H9 (cell line): ENCODE measurements at regions not wholly inside any gene's neighbourhood (a gene's known extent, or its start where the extent isn't known, plus 50 kb on each side); places are given as distances from the start of the nearest gene placed in this dataset.

ENCODE experiments used
- DNase-seq: peaks from one replicate; pipeline ENCODE4 v3.0.0-alpha.2; 2017
- H2AFZ ChIP-seq: one replicate; pipeline ENCODE4 v1.6.1; 2013; ENCODE audit warnings: mild to moderate bottlenecking, low read length, control low read depth, moderate library complexity
- H2AK5ac ChIP-seq: 2 replicates; pipeline ENCODE4 v1.6.1; 2013; ENCODE audit warnings: low read length, control low read depth, mixed read lengths; ENCODE audit not compliant: insufficient read length
- H2BK120ac ChIP-seq: one replicate; pipeline ENCODE4 v1.6.1; 2013; ENCODE audit warnings: low read depth, mild to moderate bottlenecking, low read length, control low read depth, inconsistent platforms; ENCODE audit not compliant: poor library complexity, severe bottlenecking
- H2BK12ac ChIP-seq: 2 replicates; pipeline ENCODE4 v1.6.1; 2013; ENCODE audit warnings: low read length, control low read depth, mixed read lengths, low read depth; ENCODE audit not compliant: insufficient read length
- H2BK15ac ChIP-seq: 2 replicates; pipeline ENCODE4 v1.6.1; 2013; ENCODE audit warnings: low read depth, low read length, control low read depth
- H2BK20ac ChIP-seq: one replicate; pipeline ENCODE4 v1.6.1; 2013; ENCODE audit warnings: low read depth, mild to moderate bottlenecking, low read length, control low read depth, inconsistent platforms; ENCODE audit not compliant: poor library complexity, severe bottlenecking
- H2BK5ac ChIP-seq: 2 replicates; pipeline ENCODE4 v1.6.1; 2013; ENCODE audit warnings: low read length, control low read depth, mixed read lengths; ENCODE audit not compliant: insufficient read length
- H3K14ac ChIP-seq: 2 replicates; pipeline ENCODE4 v1.6.1; 2013; ENCODE audit warnings: low read length, control low read depth; ENCODE audit not compliant: insufficient read depth
- H3K18ac ChIP-seq: 2 replicates; pipeline ENCODE4 v1.6.1; 2013; ENCODE audit warnings: low read depth, mild to moderate bottlenecking, mixed read lengths, low read length, control low read depth; ENCODE audit not compliant: insufficient read length
- H3K23ac ChIP-seq: 2 replicates; pipeline ENCODE4 v1.6.1; 2013; ENCODE audit warnings: low read length, control low read depth, mixed read lengths, low read depth; ENCODE audit not compliant: insufficient read length
- H3K23me2 ChIP-seq: 2 replicates; pipeline ENCODE4 v1.6.1; 2013; ENCODE audit warnings: low read depth, mild to moderate bottlenecking, mixed read lengths, low read length, control low read depth; ENCODE audit not compliant: insufficient read length, poor library complexity, severe bottlenecking
- H3K27ac ChIP-seq: 2 replicates; pipeline ENCODE4 v1.5.1; 2013; ENCODE audit warnings: low read length, control low read depth, mixed read lengths, low read depth; ENCODE audit not compliant: insufficient read length
- H3K27me3 ChIP-seq: 2 replicates; pipeline ENCODE4 v1.6.1; 2013; ENCODE audit warnings: low read length, control low read depth, inconsistent platforms; ENCODE audit not compliant: insufficient read depth
- H3K4ac ChIP-seq: 2 replicates; pipeline ENCODE4 v1.6.1; 2013; ENCODE audit warnings: low read depth, mild to moderate bottlenecking, control low read depth, inconsistent platforms, low read length, moderate library complexity
- H3K4me1 ChIP-seq: 2 replicates; pipeline ENCODE4 v1.6.1; 2013; ENCODE audit warnings: low read length, control low read depth, inconsistent platforms; ENCODE audit not compliant: insufficient read depth
- H3K4me2 ChIP-seq: 2 replicates; pipeline ENCODE4 v1.6.1; 2013; ENCODE audit warnings: low read length, control low read depth, mixed read lengths; ENCODE audit not compliant: insufficient read length, insufficient read depth
- H3K56ac ChIP-seq: 2 replicates; pipeline ENCODE4 v1.6.1; 2013; ENCODE audit warnings: low read depth, mild to moderate bottlenecking, mixed read lengths, low read length, control low read depth; ENCODE audit not compliant: insufficient read length
- H3K79me1 ChIP-seq: 2 replicates; pipeline ENCODE4 v1.6.1; 2013; ENCODE audit warnings: low read depth, mild to moderate bottlenecking, moderate library complexity, low read length, control low read depth, inconsistent platforms; ENCODE audit not compliant: insufficient read depth, poor library complexity, severe bottlenecking
- H3K79me2 ChIP-seq: 2 replicates; pipeline ENCODE4 v1.6.1; 2013; ENCODE audit warnings: low read length, control low read depth, inconsistent platforms; ENCODE audit not compliant: insufficient read depth
- H3K9ac ChIP-seq: 2 replicates; pipeline ENCODE4 v1.6.1; 2013; ENCODE audit warnings: low read length, control low read depth, mixed read lengths; ENCODE audit not compliant: insufficient read length; ENCODE audit errors: extremely low read depth
- H3K9me3 ChIP-seq: one replicate; pipeline ENCODE4 v1.6.1; 2013; ENCODE audit warnings: low read depth, low read length, inconsistent platforms; ENCODE audit not compliant: control insufficient read depth
- H3T11ph ChIP-seq: one replicate; pipeline ENCODE4 v1.6.1; 2013; ENCODE audit warnings: mild to moderate bottlenecking, low read length, control low read depth, inconsistent platforms
- H4K20me1 ChIP-seq: one replicate; pipeline ENCODE4 v1.6.1; 2013; ENCODE audit not compliant: control insufficient read depth, insufficient read length, insufficient read depth
- H4K5ac ChIP-seq: 2 replicates; pipeline ENCODE4 v1.6.1; 2013; ENCODE audit warnings: low read depth, mild to moderate bottlenecking, mixed read lengths, low read length, control low read depth; ENCODE audit not compliant: insufficient read length
- H4K8ac ChIP-seq: replicated peaks from 2 replicates; pipeline ENCODE4 v1.6.1; 2013; ENCODE audit warnings: low read length, control low read depth, mixed read lengths, low read depth; ENCODE audit not compliant: insufficient read length
- H4K91ac ChIP-seq: 2 replicates; pipeline ENCODE4 v1.6.1; 2013; ENCODE audit warnings: low read depth, mild to moderate bottlenecking, moderate library complexity, mixed read lengths, low read length, control low read depth; ENCODE audit not compliant: insufficient read length
- H3K27ac Mint-ChIP-seq, 3 experiments: 2 replicates in 2 of 3; 3 replicates in 1 of 3; pipeline ENCODE4 v1.8.0; 2020 to 2021; ENCODE audit warnings: mixed read lengths in 3 of 3, mild to moderate bottlenecking in 1 of 3, moderate library complexity in 1 of 3
- H3K27me3 Mint-ChIP-seq: 2 replicates; pipeline ENCODE4 v1.8.0; 2021; ENCODE audit warnings: low read depth, mild to moderate bottlenecking, moderate library complexity, mixed read lengths
- H3K36me3 Mint-ChIP-seq, 3 experiments: 2 replicates in 2 of 3; 3 replicates in 1 of 3; pipeline ENCODE4 v1.8.0; 2020 to 2021; ENCODE audit warnings: low read depth in 3 of 3, mixed read lengths in 3 of 3; ENCODE audit not compliant: insufficient read depth in 1 of 3
- H3K4me1 Mint-ChIP-seq, 2 experiments: 2 replicates each; pipeline ENCODE4 v1.8.0; 2020; ENCODE audit warnings: mixed read lengths in 2 of 2
- H3K4me3 Mint-ChIP-seq, 2 experiments: 2 replicates in 1 of 2; 3 replicates in 1 of 2; pipeline ENCODE4 v1.8.0; 2020 to 2021; ENCODE audit warnings: mild to moderate bottlenecking in 2 of 2, mixed read lengths in 2 of 2, moderate library complexity in 1 of 2
- H3K9me3 Mint-ChIP-seq, 2 experiments: 2 replicates in 1 of 2; 3 replicates in 1 of 2; pipeline ENCODE4 v1.8.0; 2020; ENCODE audit warnings: mild to moderate bottlenecking in 2 of 2, mixed read lengths in 2 of 2, moderate library complexity in 1 of 2
- WGBS: extraction: QIAGEN DNeasy Blood & Tissue Kit; methylation state at CpG from one replicate; pipeline ENCODE4 v1.1.7; 2013; ENCODE audit warnings: missing lambda C conversion rate, low lambda C conversion rate, mixed read lengths; ENCODE audit not compliant: insufficient read length; ENCODE audit errors: extremely low coverage; 5-methylcytosine and 5-hydroxymethylcytosine counted together
- TF ChIP-seq, protein P1 (sequence below): fragments of 200-600 bp; sonication (generic); conservative IDR thresholded peaks from 3 replicates; pipeline ENCODE4 v1.8.0; 2021; ENCODE audit warnings: antibody characterized with exemption, mild to moderate bottlenecking

DNA sequence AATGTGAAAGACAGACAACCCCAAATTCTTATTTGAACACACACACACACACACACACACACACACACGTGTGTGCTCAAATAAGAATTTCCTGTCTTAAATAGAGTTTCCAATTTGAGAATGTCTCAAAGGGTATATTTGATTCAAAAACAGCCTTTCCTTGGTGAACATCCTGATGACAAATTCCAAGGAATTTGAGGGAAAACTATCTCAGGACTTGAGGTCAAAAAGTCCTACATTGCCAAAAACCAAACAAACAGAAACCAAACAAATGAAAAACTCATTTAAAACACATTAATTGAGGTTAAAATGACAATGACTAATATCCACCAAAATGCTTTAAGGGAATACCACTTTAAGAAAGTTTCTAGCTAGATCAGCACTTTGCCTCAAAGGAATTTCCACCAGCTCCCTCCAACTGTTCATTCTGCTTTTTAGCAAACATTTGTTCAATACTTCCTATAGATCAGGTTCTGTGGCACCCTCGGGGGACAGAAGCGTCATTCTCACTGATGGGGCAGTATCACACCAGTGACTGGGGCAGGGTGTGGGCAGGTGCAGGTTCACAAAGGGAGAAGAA, 232.1 kb upstream of the TRIB2 start:
- Histone ChIP-seq H3K9ac (no peak overlapping the region), H4K91ac (no peak overlapping the region), H4K8ac (no peak overlapping the region), H3K56ac (no peak overlapping the region), H3K14ac (no peak overlapping the region), H4K5ac (no peak overlapping the region), H3K4ac (no peak overlapping the region), H3K4me1 (no peaks in the 10 kb centered on the region), H3K18ac (no peak overlapping the region), H2BK15ac (no peak overlapping the region), H3K23me2 (no peaks in the 10 kb centered on the region), H3K79me2 (no peaks in the 10 kb centered on the region), H2AFZ (no peak overlapping the region), H2BK120ac (no peak overlapping the region), H3T11ph (no peak overlapping the region), H2BK5ac (no peak overlapping the region), H3K4me2 (no peak overlapping the region), H3K79me1 (no peaks in the 10 kb centered on the region), H2BK20ac (no peak overlapping the region), H2AK5ac (no peak overlapping the region), H3K27ac (no peak overlapping the region), H2BK12ac (no peak overlapping the region), H4K20me1 (no peaks in the 10 kb centered on the region), H3K27me3 (no peaks in the 10 kb centered on the region), H3K23ac (no peak overlapping the region), H3K9me3 (no peaks in the 10 kb centered on the region)
- Mint-ChIP-seq H3K9me3 (no peaks in the 10 kb centered on the region), H3K27ac (no peak overlapping the region), H3K4me3 (no peak overlapping the region), H3K27me3 (no peaks in the 10 kb centered on the region), H3K36me3 (no peaks in the 10 kb centered on the region), H3K4me1 (peaks cover 4 to 12% of the 10 kb centered on the region in 2 experiments)
- DNase-seq: no peak
- no CpG with 5 or more reads among the region's 3 CpGs for WGBS
- TF ChIP-seq, protein P1, sequence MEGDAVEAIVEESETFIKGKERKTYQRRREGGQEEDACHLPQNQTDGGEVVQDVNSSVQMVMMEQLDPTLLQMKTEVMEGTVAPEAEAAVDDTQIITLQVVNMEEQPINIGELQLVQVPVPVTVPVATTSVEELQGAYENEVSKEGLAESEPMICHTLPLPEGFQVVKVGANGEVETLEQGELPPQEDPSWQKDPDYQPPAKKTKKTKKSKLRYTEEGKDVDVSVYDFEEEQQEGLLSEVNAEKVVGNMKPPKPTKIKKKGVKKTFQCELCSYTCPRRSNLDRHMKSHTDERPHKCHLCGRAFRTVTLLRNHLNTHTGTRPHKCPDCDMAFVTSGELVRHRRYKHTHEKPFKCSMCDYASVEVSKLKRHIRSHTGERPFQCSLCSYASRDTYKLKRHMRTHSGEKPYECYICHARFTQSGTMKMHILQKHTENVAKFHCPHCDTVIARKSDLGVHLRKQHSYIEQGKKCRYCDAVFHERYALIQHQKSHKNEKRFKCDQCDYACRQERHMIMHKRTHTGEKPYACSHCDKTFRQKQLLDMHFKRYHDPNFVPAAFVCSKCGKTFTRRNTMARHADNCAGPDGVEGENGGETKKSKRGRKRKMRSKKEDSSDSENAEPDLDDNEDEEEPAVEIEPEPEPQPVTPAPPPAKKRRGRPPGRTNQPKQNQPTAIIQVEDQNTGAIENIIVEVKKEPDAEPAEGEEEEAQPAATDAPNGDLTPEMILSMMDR: no peak
